Lower leg skin (tissue), 3 donors: ENCODE measurements at regions not wholly inside any gene's neighbourhood (a gene's known extent, or its start where the extent isn't known, plus 50 kb on each side); places are given as distances from the start of the nearest gene placed in this dataset.

Experiments used
- CTCF ChIP-seq, 3 donors: fragments of 450-650 bp; IDR thresholded peaks; one replicate each; pipeline ENCODE4 v1.5.1; 2016; ENCODE audit warnings: antibody characterized with exemption in 3 of 3, mild to moderate bottlenecking in 3 of 3, moderate library complexity in 2 of 3
- POLR2A ChIP-seq, 2 donors: fragments of 450-650 bp; IDR thresholded peaks; one replicate each; pipeline ENCODE4 v1.6.1; 2016 to 2017; ENCODE audit warnings: antibody characterized with exemption in 2 of 2, mild to moderate bottlenecking in 1 of 2, moderate library complexity in 1 of 2

GRCh38 chr14:106872611-106873446 lies 1346.4 kb downstream of the TMEM121 start:
- TF ChIP-seq CTCF (IDR thresholded peaks at IDR 0.05) (no peak), POLR2A (IDR thresholded peaks at IDR 0.05) (no peak)
